Heart right ventricle (tissue), 16 donors: ENCODE measurements at regions not wholly inside any gene's neighbourhood (a gene's known extent, or its start where the extent isn't known, plus 50 kb on each side); places are given as distances from the start of the nearest gene placed in this dataset.

Source experiments
- ATAC-seq, 8 donors: fragments of 200-7000 bp; cut with Tn5 transposase; one replicate each; pipeline ENCODE4 v1.9.1; 2020; ENCODE audit warnings: mild to moderate bottlenecking in 8 of 8, moderate library complexity in 8 of 8, moderate number of reproducible peaks in 1 of 8
- DNase-seq, 2 donors: peaks; one replicate each; pipeline ENCODE4 v3.0.0-alpha.2; 2020
- H3K27ac ChIP-seq, 10 donors: fragments of 200-600 bp; sonication (generic) in 2 of 10; one replicate each; pipeline versions ENCODE4 v1.5.0 to v1.8.0; 2020 to 2022; ENCODE audit warnings: mild to moderate bottlenecking in 3 of 10
- H3K27me3 ChIP-seq, 7 donors: fragments of 200-600 bp; one replicate each; pipeline ENCODE4 v1.8.0; 2021 to 2022; ENCODE audit warnings: mild to moderate bottlenecking in 2 of 7
- H3K36me3 ChIP-seq, 9 donors: fragments of 200-600 bp; sonication (generic) in 1 of 9; one replicate each; pipeline versions ENCODE4 v1.5.0 to v1.8.0; 2020 to 2022; ENCODE audit warnings: mild to moderate bottlenecking in 2 of 9
- H3K4me1 ChIP-seq, 9 donors: fragments of 200-600 bp; sonication (generic) in 1 of 9; one replicate each; pipeline versions ENCODE4 v1.5.0 to v1.8.0; 2020 to 2022; ENCODE audit warnings: mild to moderate bottlenecking in 4 of 9
- H3K4me3 ChIP-seq, 10 donors: fragments of 200-600 bp; sonication (generic) in 2 of 10; one replicate each; pipeline versions ENCODE4 v1.5.0 to v1.8.0; 2020 to 2022; ENCODE audit warnings: mild to moderate bottlenecking in 7 of 10, moderate library complexity in 2 of 10
- H3K9me3 ChIP-seq, 11 donors: fragments of 200-600 bp in 10 of 11; sonication (generic) in 2 of 11; one replicate each; pipeline versions ENCODE4 v1.5.0 to v1.8.0; 2013 to 2022; ENCODE audit warnings: mild to moderate bottlenecking in 2 of 11, control low read depth in 1 of 11, moderate library complexity in 1 of 11
- WGBS, 2 donors: extraction: QIAGEN DNeasy Blood & Tissue Kit; methylation state at CpG; one replicate each; pipeline ENCODE4 v1.1.7; 2013; ENCODE audit warnings: inconsistent platforms in 1 of 2; 5-methylcytosine and 5-hydroxymethylcytosine counted together
- intact Hi-C, 10 donors: fragments of 100-400 bp; cut with DNase I; formaldehyde crosslinking; loops; one replicate each; pipeline versions ENCODE4 v1.11.1 to v1.14.2; 2022
- TF ChIP-seq, protein P1 (sequence below), 9 donors: fragments of 200-600 bp; sonication (generic) in 2 of 9; IDR thresholded peaks; one replicate each; pipeline versions ENCODE4 v1.5.0 to v1.8.0; 2021 to 2022; ENCODE audit warnings: antibody characterized with exemption in 9 of 9, mild to moderate bottlenecking in 5 of 9, moderate library complexity in 1 of 9
- donor health status: Arrhythmogenic right ventricular cardiomyopathy.
- donor health status: ischemic (EF 13 %, LVEDD 7.1; RV severe dilation, severe dysfunction).
- donor health status: healthy with polysubstance abuse.
- donor health status: DM: no; HTN: yes; CAD: no.
- donor health status: DM: no; HTN: no; CAD: no.
- donor health status: ischemic (EF 25% LVEDD 6.9; RV normal size, moderate dysfunction).
- donor health status: ischemic (EF 25% LVEDD 5.7; RV mildly dilated, moderate dysfunction).
- donor health status: healthy.
- donor health status: DM: yes; HTN: yes; CAD: no.
- donor health status: Ischemic cardiomyopathy.
- donor health status: ischemic (EF 35%, LVEDD 5.7; RV mildly dilated, moderate dysfunction).
- donor health status: nonischemic (EF 11% LVEDD 7.7; RV severe dilation, severe dysfunction).
- donor health status: DM: yes; HTN: yes; CAD: no.
- donor health status: PGD.
- donor health status: ischemic (EF 29% LVEDD 5.4; RV normal size, mild dysfunction).
- donor health status: nonischemic (EF 23%, LVEDD 6.1; RV moderate dilation, normal function).

DNA sequence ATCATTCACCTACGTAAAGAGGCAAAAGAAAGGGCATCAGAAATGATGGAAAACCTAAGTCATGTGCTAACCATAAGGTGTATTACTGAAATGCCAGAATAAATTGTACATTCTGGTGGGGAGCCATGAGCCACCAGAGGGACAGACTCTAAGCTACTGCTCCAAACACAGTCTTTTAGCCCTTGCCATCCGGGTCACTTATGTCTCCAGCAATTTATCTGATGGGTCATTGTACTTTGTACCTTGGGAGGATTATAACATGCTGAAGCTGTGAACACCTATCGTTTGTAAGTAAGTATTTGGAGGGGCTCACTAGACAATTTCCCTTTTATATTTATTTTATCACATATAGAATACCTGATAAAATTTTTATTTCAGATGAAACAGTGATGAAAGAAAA is 495.1 kb downstream of the KIF4B start:
- intact Hi-C loops, result no loop called here
- 80 to 89% methylated on average over 3 of the region's 3 CpGs for WGBS, 2 donors
- H3K27ac ChIP-seq, result no peak overlapping the region

DNA sequence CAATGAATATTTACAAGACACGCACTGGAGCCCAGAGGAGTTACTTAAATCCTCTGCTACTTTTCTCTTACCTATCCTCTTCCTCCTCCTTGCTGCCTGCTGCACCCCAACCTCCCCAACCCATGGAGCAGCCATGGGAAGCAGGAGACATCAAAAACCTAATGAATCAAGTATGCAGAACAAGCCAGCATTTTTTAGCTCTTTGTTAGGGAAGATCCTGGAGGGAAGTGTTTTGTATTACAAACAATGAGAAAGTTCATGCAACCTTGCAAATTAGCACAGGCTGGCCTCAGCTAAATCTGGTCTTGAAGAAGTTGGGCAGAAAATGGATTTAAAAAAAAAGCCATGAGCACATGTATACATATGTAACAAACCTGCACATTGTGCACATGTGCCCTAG is 498.8 kb downstream of the KIF4B start:
- ATAC-seq (no peak), DNase-seq (no peak)
- H3K36me3 ChIP-seq, result no peaks in the 10 kb centered on the region
- TF ChIP-seq, protein P1, sequence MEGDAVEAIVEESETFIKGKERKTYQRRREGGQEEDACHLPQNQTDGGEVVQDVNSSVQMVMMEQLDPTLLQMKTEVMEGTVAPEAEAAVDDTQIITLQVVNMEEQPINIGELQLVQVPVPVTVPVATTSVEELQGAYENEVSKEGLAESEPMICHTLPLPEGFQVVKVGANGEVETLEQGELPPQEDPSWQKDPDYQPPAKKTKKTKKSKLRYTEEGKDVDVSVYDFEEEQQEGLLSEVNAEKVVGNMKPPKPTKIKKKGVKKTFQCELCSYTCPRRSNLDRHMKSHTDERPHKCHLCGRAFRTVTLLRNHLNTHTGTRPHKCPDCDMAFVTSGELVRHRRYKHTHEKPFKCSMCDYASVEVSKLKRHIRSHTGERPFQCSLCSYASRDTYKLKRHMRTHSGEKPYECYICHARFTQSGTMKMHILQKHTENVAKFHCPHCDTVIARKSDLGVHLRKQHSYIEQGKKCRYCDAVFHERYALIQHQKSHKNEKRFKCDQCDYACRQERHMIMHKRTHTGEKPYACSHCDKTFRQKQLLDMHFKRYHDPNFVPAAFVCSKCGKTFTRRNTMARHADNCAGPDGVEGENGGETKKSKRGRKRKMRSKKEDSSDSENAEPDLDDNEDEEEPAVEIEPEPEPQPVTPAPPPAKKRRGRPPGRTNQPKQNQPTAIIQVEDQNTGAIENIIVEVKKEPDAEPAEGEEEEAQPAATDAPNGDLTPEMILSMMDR (IDR thresholded peaks at IDR 0.05), result no peak
- H3K9me3 ChIP-seq, result peaks cover 0 to 7% (median 0%) of the 10 kb centered on the region in 11 donors
- no peak overlapping the region for H3K4me3 ChIP-seq
- H3K27me3 ChIP-seq, result no peaks in the 10 kb centered on the region
- no peak overlapping the region for H3K27ac ChIP-seq
- no peaks in the 10 kb centered on the region for H3K4me1 ChIP-seq
- WGBS, 2 donors, result 78 to 89% methylated on average over 1 of the region's 1 CpG
- intact Hi-C loops, result no loop called here

More for the DNA sequence above, 495.1 kb downstream of the KIF4B start:
- Histone ChIP-seq H3K4me3 (no peak overlapping the region), H3K4me1 (no peaks in the 10 kb centered on the region), H3K36me3 (no peaks in the 10 kb centered on the region), H3K27me3 (no peaks in the 10 kb centered on the region), H3K9me3 (no peaks in the 10 kb centered on the region)
- TF ChIP-seq, protein P1 (IDR thresholded peaks at IDR 0.05), result no peak
- no peak for ATAC-seq
- DNase-seq, result no peak

DNA sequence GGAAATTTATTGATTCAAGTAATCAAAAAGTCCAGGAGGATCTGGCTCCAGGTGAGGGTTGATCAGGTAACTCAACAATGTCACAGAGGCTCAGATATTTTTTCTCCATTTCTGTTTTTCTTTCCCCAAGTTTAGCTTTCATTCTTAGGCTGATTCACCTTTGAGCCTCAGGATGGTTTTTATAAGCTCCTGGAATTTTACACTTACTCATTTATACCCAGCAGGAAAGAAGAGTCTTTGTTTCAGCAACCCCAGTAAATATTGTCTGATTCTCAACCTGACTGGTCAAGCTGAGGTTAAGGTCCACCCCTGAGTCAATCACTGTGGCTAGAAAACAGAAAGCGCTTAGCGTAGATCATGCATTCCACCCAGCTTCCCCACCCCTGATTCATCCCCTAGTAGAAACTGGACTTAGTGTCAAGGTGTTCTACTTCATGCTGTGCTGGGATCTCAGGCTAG is 500.6 kb downstream of the KIF4B start:
- no peak for ATAC-seq
- WGBS, 2 donors, result 89 to 93% methylated on average over 2 of the region's 2 CpGs
- intact Hi-C loops, result no loop called here

GRCh38 chr5:155522540-155522939 is 509.0 kb downstream of the KIF4B start:
- DNase-seq (no peak), ATAC-seq (no peak)
- H3K9me3 ChIP-seq, result peaks cover 0 to 7% (median 0%) of the 10 kb centered on the region in 11 donors
- no peaks in the 10 kb centered on the region for H3K4me1 ChIP-seq
- no peak overlapping the region for H3K4me3 ChIP-seq
- intact Hi-C loops, result no loop called here
- TF ChIP-seq, protein P1 (IDR thresholded peaks at IDR 0.05), result no peak
- H3K27me3 ChIP-seq, result no peaks in the 10 kb centered on the region
- 60 to 72% methylated on average over 1 of the region's 1 CpG for WGBS, 2 donors
- H3K36me3 ChIP-seq, result no peaks in the 10 kb centered on the region
- H3K27ac ChIP-seq, result no peak overlapping the region

More for the DNA sequence above, 500.6 kb downstream of the KIF4B start:
- DNase-seq, result no peak
- H3K27ac ChIP-seq, result no peak overlapping the region
- TF ChIP-seq, protein P1 (IDR thresholded peaks at IDR 0.05), result no peak
- no peaks in the 10 kb centered on the region for H3K27me3 ChIP-seq
- H3K9me3 ChIP-seq, result peaks cover 0 to 9% (median 0%) of the 10 kb centered on the region in 11 donors
- H3K4me3 ChIP-seq, result no peak overlapping the region
- H3K4me1 ChIP-seq, result no peaks in the 10 kb centered on the region
- no peaks in the 10 kb centered on the region for H3K36me3 ChIP-seq
